ENCODE measurements at regions not wholly inside any gene's neighbourhood (a gene's known extent, or its start where the extent isn't known, plus 50 kb on each side); places are given as distances from the start of the nearest gene placed in this dataset.

DNA sequence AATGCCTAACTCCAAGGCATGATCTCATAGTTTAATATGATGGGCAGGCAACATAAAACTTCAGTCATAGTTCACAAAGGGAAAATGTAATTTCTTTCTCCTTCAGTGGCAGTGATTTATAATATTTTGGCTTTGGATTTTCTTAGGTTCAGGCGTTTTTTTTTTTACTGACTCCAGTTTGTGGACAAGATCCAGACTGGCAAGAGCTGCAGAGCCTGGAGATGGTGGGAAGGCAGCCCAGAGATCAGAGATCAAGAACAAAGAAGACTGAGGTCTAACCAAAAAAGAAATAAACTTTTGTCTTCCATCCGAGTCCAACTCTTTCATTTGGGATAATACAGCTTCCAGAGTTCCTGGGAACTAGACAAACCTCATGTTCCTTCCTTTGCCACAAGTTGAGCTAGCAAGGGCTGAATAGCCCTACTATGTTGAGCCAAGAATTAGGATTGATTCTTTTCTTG, 215.3 kb upstream of the SETBP1 start:
- POLR2A ChIA-PET: no interaction called here
- ATAC-seq (ENCODE audit: low read depth) (no peak), DNase-seq (no peak)
- Mint-ChIP-seq H3K9me3 (peaks cover 4% of the 10 kb centered on the region), H3K4me3 (no peak overlapping the region), H3K36me3 (ENCODE audit: low read depth) (no peaks in the 10 kb centered on the region), H3K27me3 (no peaks in the 10 kb centered on the region), H3K27ac (no peak overlapping the region), H3K4me1 (peaks cover 12% of the 10 kb centered on the region)
- intact Hi-C loops (cut with micrococcal nuclease): no loop called here
- CTCF ChIA-PET: no interaction called here
- no peak for TF ChIP-seq CTCF (IDR thresholded peaks at IDR 0.05)

GRCh38 chr18:44466997-44467396, 213.7 kb upstream of the SETBP1 start:
- intact Hi-C loops (cut with micrococcal nuclease): no loop called here
- TF ChIP-seq CTCF (IDR thresholded peaks at IDR 0.05): no peak
- no peak overlapping the region for H3K27ac Mint-ChIP-seq
- ATAC-seq (ENCODE audit: low read depth) (no peak), DNase-seq (no peak)
- CTCF ChIA-PET: no interaction called here
- H3K4me1 Mint-ChIP-seq: peaks cover 12% of the 10 kb centered on the region
- no peaks in the 10 kb centered on the region for H3K27me3 Mint-ChIP-seq
- H3K9me3 Mint-ChIP-seq: peaks cover 4% of the 10 kb centered on the region
- POLR2A ChIA-PET: no interaction called here
- H3K36me3 Mint-ChIP-seq (ENCODE audit: low read depth): no peaks in the 10 kb centered on the region
- no peak overlapping the region for H3K4me3 Mint-ChIP-seq

- H3K9me3 Mint-ChIP-seq: peaks cover 4% of the 10 kb centered on the region
- no peak for TF ChIP-seq CTCF (IDR thresholded peaks at IDR 0.05)
Measured at GRCh38 chr18:44467718-44468117, 213.0 kb upstream of the SETBP1 start.

GRCh38 chr18:44473394-44474066, 207.2 kb upstream of the SETBP1 start:
- intact Hi-C loops (cut with micrococcal nuclease): no loop called here
- Mint-ChIP-seq H3K4me3 (no peak overlapping the region), H3K27me3 (no peaks in the 10 kb centered on the region), H3K4me1 (no peaks in the 10 kb centered on the region), H3K36me3 (ENCODE audit: low read depth) (no peaks in the 10 kb centered on the region), H3K27ac (no peak overlapping the region), H3K9me3 (peaks cover 6% of the 10 kb centered on the region)
- ATAC-seq (ENCODE audit: low read depth): no peak
- no peak for DNase-seq
- TF ChIP-seq CTCF (IDR thresholded peaks at IDR 0.05): no peak
- ChIA-PET CTCF (no interaction called here), POLR2A (no interaction called here)

More at GRCh38 chr18:44467718-44468117, 213.0 kb upstream of the SETBP1 start:
- no peak for DNase-seq
- no peak for ATAC-seq (ENCODE audit: low read depth)
- H3K4me3 Mint-ChIP-seq: no peak overlapping the region
- POLR2A ChIA-PET: no interaction called here
- intact Hi-C loops (cut with micrococcal nuclease): no loop called here
- peaks cover 12% of the 10 kb centered on the region for H3K4me1 Mint-ChIP-seq
- no peaks in the 10 kb centered on the region for H3K36me3 Mint-ChIP-seq (ENCODE audit: low read depth)
- H3K27me3 Mint-ChIP-seq: no peaks in the 10 kb centered on the region
- no peak overlapping the region for H3K27ac Mint-ChIP-seq
- CTCF ChIA-PET: no interaction called here

DNA sequence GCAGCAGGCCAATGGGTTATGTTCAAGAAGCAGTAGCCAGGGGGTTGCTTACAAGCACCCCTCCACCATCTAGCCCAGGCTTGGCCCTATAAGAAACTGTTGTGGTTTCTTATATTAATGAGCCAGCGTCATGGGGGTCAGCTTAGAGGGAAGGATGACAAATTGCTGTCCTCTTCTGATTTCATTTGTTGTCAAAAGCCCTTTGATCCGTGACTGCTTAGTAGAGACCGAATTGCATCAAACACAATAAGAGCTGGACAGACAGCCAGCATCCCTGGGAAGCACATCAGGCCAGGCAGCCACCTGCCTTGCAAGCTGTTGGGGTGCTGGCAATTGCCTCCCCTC, 206.6 kb upstream of the SETBP1 start:
- DNase-seq (no peak), ATAC-seq (ENCODE audit: low read depth) (no peak)
- Mint-ChIP-seq H3K27me3 (no peaks in the 10 kb centered on the region), H3K27ac (no peak overlapping the region), H3K4me1 (no peaks in the 10 kb centered on the region), H3K4me3 (no peak overlapping the region), H3K9me3 (peaks cover 10% of the 10 kb centered on the region), H3K36me3 (ENCODE audit: low read depth) (no peaks in the 10 kb centered on the region)
- intact Hi-C loops (cut with micrococcal nuclease): no loop called here
- TF ChIP-seq CTCF (IDR thresholded peaks at IDR 0.05): no peak
- ChIA-PET POLR2A (no interaction called here), CTCF (no interaction called here)

All from activated B cell treated with CpG ODN at 0.5 μM for 24 hours (primary cell).